ENCODE measurements at regions not wholly inside any gene's neighbourhood (a gene's known extent, or its start where the extent isn't known, plus 50 kb on each side); places are given as distances from the start of the nearest gene placed in this dataset.

- TF ChIP-seq POLR2A (IDR thresholded peaks at IDR 0.05) (no peak), CTCF (IDR thresholded peaks at IDR 0.05) (no peak), EP300 (IDR thresholded peaks at IDR 0.05) (no peak)
These were observed 209.2 kb upstream of the GRIK3 start for GRCh38 chr1:37243368-37244082.
